NCI-H510A (cell line): ENCODE measurements at regions not wholly inside any gene's neighbourhood (a gene's known extent, or its start where the extent isn't known, plus 50 kb on each side); places are given as distances from the start of the nearest gene placed in this dataset.

Experiments
- DNase-seq: peaks from one replicate; lab custom pipeline; 2025; lab: John Stamatoyannopoulos, UW

- DNase-seq = no peak
Observed at GRCh38 chrX:13102636-13103035, 58.2 kb upstream of the FAM9C start.

- no peak for DNase-seq
Observed at GRCh38 chrX:13101441-13102139, 57.2 kb upstream of the FAM9C start.

GRCh38 chrX:13099121-13099520, 54.7 kb upstream of the FAM9C start:
- no peak for DNase-seq

GRCh38 chrX:13096728-13097127, 52.3 kb upstream of the FAM9C start:
- DNase-seq = no peak

- DNase-seq = no peak
Observed at GRCh38 chrX:13094828-13095341, 50.5 kb upstream of the FAM9C start.

GRCh38 chrX:13094374-13094773, 50.0 kb upstream of the FAM9C start:
- DNase-seq = no peak
